ENCODE measurements at regions not wholly inside any gene's neighbourhood (a gene's known extent, or its start where the extent isn't known, plus 50 kb on each side); places are given as distances from the start of the nearest gene placed in this dataset.

DNA sequence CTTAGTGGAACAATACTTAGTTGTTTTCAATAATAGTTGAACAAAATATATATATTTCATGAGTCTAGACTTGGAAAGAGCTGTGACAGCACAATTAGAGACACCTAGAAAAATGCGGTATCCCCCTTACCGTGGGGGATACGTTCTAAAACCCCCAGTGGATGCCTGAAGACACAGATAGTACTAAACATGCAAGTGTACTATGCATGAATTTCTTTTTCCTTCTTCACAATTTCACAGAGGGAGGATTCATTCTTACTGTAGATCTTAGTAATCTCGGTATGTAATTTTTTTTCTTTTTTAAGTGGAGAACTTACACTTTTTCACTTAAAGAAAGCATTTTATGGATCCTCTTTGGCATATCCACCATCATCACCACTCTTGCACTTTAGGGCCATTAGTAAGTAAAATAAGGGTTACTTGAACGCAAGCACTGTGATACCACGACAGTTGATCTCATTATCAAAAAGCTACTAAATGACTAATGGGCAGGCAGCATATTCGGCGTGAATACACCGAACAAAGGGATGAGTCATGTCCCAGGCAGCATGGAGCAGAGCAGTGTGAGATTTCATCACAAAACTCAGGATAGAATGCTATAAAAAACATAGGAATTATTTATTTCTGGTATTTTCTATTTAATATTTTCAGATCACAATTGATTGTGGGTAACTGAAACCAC lies 72.3 kb upstream of the ZNF280D start:
- H3K4me3 ChIP-seq (replicated peaks in 1 of 2; ENCODE audit: low read depth in 2 of 2, low read length in 2 of 2), result peak overlapping the region in 1 of 2 donors; percentile 32
- DNase-seq (ENCODE audit: low read depth in 2 of 2), result peak; percentile 87 to 93
- TF ChIP-seq, protein P1, sequence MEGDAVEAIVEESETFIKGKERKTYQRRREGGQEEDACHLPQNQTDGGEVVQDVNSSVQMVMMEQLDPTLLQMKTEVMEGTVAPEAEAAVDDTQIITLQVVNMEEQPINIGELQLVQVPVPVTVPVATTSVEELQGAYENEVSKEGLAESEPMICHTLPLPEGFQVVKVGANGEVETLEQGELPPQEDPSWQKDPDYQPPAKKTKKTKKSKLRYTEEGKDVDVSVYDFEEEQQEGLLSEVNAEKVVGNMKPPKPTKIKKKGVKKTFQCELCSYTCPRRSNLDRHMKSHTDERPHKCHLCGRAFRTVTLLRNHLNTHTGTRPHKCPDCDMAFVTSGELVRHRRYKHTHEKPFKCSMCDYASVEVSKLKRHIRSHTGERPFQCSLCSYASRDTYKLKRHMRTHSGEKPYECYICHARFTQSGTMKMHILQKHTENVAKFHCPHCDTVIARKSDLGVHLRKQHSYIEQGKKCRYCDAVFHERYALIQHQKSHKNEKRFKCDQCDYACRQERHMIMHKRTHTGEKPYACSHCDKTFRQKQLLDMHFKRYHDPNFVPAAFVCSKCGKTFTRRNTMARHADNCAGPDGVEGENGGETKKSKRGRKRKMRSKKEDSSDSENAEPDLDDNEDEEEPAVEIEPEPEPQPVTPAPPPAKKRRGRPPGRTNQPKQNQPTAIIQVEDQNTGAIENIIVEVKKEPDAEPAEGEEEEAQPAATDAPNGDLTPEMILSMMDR (IDR thresholded peaks at IDR 0.05; ENCODE audit: low read depth, low read length), result no peak

- H3K4me3 ChIP-seq (replicated peaks in 1 of 2; ENCODE audit: low read depth in 2 of 2, low read length in 2 of 2), result no peak overlapping the region
- peak; percentile 36 to 59 for DNase-seq (ENCODE audit: low read depth in 2 of 2)
- TF ChIP-seq, protein P1 (IDR thresholded peaks at IDR 0.05; ENCODE audit: low read depth, low read length), result no peak
Observed at GRCh38 chr15:56804938-56805337, 71.6 kb upstream of the ZNF280D start.

DNA sequence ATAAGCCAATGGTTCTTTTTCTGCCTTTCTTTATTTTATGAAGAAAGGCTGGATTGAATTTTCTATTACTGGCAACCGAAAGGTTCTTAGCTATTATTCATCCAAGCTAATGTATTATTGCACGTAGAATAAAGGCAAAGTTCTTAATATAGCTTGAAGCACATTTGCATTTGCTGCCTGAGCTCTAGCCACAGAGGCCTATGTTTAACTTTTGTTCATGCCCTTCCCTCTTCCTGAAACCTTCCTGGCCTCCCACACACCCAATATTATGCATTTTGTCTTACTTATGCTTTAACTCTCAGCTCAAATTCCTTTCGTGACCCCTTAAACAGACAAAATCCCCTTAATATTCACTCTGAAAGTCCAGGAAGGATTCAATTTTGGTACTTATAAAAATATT lies 71.0 kb upstream of the ZNF280D start:
- no peak for DNase-seq (ENCODE audit: low read depth in 2 of 2)
- TF ChIP-seq, protein P1 (IDR thresholded peaks at IDR 0.05; ENCODE audit: low read depth, low read length), result no peak
- H3K4me3 ChIP-seq (replicated peaks in 1 of 2; ENCODE audit: low read depth in 2 of 2, low read length in 2 of 2), result no peak overlapping the region

DNA sequence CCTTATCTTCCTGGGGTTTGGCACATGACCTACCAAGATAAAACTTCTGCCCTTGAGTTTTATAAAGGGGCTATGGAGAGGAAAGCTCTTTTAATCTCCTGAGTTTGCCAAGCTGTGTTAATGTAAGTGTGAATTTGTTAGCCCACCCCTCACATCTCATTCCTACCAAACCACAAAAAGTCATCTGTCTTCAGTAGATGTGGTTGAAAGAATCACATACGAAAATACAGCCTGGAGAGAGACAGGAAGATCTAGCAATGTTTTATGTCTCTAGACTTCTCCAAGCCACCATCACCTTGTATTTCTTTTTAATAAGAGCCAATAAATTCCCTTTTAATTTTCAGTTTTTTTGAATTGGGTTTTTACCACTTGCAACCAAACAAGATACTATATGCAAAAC lies 68.9 kb upstream of the ZNF280D start:
- TF ChIP-seq, protein P1 (IDR thresholded peaks at IDR 0.05; ENCODE audit: low read depth, low read length), result no peak
- no peak for DNase-seq (ENCODE audit: low read depth in 2 of 2)
- H3K4me3 ChIP-seq (replicated peaks in 1 of 2; ENCODE audit: low read depth in 2 of 2, low read length in 2 of 2), result no peak overlapping the region

GRCh38 chr15:56798639-56799038 lies 65.3 kb upstream of the ZNF280D start:
- no peak overlapping the region for H3K4me3 ChIP-seq (replicated peaks in 1 of 2; ENCODE audit: low read depth in 2 of 2, low read length in 2 of 2)
- TF ChIP-seq, protein P1 (IDR thresholded peaks at IDR 0.05; ENCODE audit: low read depth, low read length), result no peak
- DNase-seq (ENCODE audit: low read depth in 2 of 2), result no peak

DNA sequence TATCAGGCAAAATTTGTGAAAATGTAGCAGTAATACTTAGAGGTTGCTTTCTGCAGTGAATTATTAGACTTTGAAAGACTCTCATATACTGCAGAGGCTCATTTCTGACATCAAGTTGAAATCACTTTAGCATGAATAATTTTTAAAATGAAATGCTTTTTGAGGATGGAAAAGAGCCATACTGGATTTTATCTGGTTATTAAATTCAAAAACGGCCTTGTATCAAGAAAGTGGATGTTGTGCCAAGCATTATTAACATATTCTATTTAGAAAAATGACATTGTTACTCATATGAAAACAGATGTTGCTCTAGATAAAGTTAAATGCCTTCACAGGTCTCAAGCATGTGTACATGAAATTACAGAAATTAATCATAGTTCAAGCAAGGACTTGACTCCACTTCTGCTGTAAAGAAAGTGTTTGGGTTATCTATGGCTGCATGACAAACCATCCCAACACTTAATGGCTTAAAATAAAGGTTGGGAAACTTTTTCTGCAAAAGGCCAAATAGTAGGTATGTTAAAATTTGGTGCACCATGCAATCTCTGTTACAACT lies 64.5 kb upstream of the ZNF280D start:
- no peak overlapping the region for H3K4me3 ChIP-seq (replicated peaks in 1 of 2; ENCODE audit: low read depth in 2 of 2, low read length in 2 of 2)
- DNase-seq (ENCODE audit: low read depth in 2 of 2), result no peak
- TF ChIP-seq, protein P1 (IDR thresholded peaks at IDR 0.05; ENCODE audit: low read depth, low read length), result no peak

All from cardiac fibroblast (primary cell).